Pulmonary artery endothelial cell (primary cell): ENCODE measurements at regions not wholly inside any gene's neighbourhood (a gene's known extent, or its start where the extent isn't known, plus 50 kb on each side); places are given as distances from the start of the nearest gene placed in this dataset.

Experiments
- DNase-seq: peaks from one replicate; pipeline ENCODE4 v3.0.0-alpha.2; 2011; ENCODE audit warnings: low read depth, low spot score

DNA sequence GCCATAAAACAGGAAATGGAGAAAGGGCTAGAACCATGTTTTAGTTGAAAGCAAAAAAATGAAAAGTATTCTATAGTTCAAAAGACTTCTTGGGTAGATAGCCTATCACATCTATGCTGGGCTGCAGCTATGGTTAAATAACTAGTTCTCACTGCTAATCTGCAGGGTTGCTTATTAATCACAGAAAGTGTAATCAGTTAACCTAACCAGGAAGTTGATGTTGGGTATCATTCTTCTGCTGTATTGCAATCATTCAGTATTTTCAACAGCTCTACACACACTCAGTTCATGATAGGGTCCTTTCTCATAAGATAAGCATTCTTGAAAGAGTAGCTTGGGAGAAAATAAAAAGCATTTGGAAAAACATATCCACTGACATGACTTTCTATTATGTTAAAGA lies 135.2 kb upstream of the TCF21 start:
- no peak for DNase-seq

DNA sequence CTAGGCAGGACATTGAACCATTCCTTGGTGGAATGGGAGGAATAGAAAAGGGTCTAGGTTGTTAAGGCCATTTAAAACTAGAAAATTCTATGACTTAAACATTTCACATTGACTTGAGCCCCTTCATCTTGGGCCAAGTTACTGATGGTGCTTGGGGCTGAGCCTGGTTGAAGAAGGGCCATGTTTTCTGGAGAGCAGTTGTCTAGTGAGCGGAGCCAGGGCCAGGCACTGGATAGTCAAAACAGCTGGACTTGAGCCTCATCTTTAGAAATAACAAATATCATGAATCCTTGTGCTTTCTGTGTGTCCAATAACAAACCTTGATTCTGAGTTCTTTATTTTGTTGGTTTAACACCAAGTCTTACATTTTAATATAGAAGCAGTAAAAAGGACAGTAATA lies 134.6 kb upstream of the TCF21 start:
- no peak for DNase-seq

DNA sequence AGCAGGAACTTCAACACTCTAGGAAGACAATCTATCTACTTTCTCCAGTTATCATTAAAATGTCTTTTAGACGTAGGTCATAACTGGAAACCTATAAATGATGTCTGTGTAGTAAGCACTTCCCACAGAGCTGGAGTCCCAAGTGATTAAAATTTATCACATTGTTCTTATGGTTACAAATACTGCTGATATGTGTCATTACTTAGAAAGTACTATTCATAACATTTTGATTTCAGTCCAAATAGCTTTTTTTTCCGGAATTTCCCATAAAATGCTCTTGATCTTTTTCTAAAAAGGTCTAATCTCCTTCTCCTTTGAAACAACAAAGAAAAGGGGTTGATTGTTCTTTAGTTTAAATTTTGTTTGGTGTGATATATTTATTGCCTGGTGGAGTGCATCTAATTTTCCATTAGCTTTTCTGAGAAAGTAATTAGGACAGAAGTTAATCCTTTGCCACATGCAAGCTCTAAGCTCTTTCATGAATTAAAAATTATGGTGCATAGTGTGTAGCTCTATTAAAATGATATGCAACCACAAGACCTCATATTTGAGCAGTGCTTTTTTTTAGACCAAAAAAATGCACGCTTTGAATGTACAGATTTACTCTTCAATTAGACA lies 132.7 kb upstream of the TCF21 start:
- DNase-seq = no peak

DNA sequence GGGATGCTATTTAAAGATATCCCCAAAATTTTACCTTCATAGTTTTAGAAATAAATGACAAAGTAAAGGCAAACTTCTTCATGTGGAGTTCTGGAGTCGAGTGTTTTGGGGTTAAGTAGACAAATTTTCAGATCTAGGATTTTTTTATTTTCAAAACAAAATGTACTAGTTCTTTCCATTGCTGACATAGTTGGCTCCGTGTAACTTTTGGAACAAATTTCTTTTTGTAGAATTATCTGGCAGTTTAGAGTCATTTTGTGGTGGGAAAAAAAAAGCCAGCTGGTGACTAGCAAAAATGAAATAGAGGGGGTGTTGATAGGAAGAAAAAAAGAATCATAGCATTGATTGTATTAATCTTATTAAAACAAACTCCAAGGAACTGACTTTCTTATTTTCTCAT lies 131.6 kb upstream of the TCF21 start:
- no peak for DNase-seq

DNA sequence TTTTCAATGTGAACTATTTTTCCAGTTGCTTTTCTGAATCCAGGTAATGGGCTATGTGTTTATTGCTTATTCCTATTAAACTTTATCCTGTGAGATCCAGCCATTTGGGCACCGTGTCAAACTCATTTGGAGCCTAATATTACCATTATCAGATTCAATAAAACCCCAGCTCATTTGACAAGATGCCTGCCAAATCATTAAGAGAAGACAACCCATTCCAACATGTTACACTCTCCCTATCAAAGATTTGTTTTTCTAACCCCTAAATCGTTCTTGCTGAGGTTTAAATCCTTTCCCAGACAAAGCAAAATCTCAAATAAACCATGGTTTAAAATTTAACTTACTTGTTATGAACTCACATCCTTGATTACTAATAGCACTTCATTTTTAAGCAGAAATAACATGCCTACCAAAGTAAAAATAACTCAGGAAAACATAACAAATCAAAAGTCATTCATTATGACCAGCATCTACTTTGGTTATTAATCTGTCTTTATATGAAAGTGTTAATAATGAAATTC lies 130.0 kb upstream of the TCF21 start:
- no peak for DNase-seq

DNA sequence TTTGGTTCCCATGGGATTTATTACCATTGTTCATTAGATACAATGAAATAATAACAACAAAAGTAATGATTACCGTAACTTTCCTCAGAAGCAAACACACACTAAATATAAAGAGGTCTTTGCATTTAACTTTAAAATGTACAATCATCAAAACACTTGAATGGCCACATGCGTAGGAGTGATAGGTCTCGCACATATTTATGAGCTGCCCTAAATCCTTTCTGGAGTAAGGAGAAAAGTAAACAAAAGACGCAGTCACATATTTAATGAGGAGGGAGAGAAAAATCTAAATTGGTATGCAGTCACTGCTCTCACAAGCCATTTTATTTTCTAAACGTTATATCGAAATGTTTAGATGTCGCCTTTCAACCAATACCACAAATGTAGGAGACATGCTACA lies 129.4 kb upstream of the TCF21 start:
- no peak for DNase-seq

DNA sequence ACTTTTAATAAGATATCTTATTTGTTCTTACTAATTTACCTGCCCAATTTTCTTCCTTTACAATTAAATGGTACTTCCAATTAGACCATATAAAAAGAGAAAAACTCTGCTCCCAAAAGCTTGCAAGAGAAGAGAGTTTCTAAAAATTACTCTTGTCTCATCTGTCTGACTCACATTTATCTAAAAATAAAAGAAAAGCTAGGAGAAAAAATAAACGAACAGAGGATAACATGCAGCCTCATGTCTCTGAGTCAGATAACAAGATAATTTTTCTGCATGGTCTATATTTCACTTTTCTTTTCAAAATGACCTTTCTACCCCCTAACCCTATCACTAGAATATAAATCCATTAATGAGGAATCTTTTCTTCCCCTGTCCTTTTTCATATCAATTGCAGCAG lies 127.2 kb upstream of the TCF21 start:
- no peak for DNase-seq

DNA sequence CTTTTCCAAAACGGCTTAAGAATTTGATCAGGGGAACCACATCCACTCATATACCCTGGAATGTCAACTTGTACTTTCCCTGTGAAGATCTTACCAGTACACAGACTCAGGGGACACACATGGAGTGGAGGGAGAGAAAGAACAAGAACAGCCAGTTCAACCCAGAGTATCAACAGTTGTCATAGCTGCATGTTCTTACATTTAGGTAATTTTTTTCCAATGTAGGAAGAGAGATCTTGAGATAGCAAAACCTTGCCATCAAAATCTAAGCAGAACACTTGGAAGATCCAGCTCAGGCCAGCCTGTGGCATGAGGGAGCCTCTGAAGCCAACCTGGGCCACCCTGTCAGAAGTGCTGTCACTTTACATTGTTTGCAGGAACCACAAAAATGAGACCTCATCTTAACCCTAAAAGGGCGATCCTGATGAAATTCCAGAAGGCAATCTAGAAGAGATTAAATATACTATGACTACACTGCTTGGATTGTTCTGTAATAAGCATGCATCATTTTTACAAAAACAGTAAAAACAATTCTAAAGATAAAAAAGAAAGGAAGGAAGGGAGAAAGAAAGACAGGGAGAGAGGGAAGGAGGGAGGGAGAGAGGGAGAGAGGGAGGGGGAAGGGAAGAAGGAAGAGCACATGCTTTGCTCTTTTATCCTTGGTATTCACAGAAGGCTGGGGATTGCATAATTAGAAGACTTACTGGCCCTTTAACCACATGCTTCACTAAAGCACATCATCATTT lies 124.7 kb upstream of the TCF21 start:
- no peak for DNase-seq

DNA sequence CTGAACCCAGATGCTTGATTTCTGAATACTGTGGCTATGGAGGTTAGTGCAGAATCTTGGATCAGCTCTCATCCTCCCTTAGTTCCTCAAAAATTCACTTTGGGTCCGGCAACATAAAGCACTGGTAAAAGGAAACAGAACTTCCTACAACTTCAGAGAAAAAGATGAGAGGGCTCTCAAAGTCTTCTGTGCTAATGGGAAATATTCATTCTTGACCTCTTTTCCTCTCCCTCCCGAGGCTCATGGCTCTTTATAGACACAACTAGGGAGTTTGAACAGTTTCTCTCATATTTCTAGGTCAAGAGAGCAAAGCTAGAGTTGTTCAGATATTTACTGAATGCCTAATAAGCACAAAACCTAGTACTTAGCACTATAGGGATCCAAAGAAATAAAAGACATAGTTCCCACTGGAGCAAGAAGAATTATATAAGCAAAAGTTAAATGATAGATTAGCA lies 124.1 kb upstream of the TCF21 start:
- DNase-seq = no peak

DNA sequence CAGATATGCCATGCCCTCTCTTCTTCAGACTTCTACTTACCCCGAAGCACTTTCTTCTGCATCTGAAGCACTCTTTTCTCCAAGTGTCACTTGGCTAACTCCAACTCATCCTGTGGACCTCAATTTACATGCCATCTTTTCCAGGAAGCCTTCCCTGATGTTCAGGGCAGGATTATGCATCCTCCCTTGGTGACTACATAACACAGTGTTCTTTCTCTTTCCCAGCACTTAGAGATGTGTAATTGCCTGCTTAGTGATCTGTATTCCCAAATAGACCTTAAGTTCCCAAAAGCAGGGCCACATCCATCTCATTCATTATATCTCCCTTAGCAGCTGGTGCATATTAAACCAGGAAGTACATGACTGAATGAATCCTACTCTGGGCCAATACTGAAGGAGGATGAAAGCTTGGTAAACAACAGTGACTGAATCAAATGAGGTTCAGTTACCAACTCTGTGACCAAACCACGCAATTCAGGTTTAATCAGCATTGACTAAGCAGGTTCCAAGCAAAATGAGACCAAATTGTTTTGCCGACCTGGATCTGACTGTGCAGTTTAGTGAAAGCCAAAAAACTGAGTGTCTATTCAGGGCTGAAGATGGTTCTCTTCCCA lies 121.4 kb upstream of the TCF21 start:
- DNase-seq = no peak

DNA sequence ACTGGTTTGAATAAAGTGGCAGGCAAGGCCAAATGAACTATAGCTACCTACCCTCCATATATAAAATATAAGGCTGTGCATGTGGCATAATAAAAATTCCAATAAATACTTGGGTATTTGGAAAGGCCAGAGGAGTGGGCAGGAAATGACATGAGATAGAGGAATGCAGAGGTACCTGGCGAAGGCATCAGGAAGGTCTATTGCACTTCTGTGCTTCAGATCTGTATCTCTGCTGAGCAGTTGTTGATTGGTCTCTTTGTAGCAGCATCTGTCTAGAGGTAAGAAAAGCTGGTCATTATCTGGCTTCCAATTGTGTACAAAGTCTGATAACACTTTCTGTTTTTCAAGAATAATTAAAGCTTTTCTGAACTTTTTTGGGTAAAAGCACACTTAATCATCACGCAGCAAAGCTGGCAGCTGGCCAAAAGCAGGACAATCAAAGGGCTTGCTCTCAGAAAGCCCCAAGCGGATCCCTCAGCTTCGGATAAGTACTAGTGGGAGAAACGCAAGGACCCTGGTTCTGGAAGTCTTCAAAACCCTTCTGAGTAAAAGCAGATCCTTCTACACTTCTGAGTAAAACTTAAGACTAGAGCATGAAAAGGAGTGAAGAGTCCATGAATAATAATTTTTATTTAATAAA lies 120.1 kb upstream of the TCF21 start:
- peak; percentile 30 for DNase-seq

DNA sequence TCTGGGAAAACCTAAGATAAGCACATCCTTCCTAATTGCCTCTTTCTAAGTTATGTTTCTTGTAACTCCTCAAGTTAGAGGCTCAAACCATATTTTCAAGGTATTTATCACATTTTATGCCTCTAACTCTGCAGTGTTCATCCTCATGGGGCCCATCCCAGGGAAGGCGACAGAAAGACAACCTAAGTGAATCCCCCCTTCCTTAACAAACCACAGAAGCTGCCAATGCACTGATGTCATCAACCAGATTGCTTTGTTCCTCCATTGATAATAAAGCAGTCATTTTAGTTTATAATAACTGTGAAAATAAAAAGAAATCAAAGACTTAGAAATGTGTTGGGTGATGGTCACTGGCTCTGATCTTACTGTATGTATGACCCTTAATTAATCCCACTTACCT lies 119.5 kb upstream of the TCF21 start:
- DNase-seq = no peak

DNA sequence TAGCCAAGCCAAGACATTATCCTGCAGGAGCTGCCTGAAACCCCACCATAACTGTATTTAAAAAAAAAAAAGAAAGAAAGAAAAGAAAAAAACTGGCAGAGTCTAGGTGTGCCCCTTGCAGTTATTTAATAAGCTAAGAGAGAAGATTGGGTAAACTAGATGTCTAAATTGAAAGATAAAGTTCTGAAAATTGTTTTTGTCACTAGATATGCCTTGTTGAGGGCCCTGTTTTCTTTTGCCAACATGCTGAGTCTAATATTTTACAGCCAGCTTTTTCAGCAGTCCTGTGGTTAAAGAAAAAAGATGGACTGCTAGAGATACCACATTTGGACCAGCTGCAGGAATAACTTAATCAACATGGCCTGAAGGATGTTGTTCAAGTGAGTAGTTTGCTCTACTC lies 116.3 kb upstream of the TCF21 start:
- DNase-seq = no peak

DNA sequence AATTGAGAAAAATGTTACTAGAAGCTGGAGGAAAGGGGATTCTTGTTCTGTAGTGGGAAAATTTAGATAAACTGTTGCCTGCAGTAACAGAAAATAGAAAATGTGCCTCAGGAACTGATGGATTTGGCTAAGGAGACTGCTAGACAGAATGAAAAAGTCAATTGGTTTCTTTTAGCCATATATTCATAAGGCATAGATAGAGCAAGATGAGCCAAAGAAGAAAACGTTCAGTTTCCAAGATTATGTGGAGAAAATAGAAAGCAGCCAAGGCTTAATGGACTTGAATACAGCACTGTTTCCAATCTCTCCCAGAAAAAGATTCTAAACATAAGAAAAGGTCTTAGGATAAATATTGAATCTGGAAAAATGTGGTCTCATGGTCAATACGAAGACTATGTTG lies 115.1 kb upstream of the TCF21 start:
- no peak for DNase-seq

DNA sequence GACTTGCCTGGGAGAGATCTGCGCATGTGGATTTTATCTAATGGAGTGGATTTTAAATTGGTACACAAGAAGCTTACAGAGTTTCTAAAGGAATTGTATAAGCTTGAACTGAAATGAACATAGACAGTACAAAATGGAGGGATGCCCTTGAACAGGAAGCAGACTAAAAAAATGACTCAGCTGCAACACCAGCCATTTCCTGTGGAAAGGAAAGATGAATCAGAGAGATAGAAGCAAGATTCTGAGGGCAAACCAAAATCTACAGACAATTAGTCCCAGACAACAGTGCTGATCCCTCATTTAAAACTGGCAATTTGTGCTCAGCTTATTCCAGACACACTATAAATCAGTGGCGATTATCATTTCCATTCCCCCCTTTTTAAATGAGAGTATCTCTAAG lies 114.6 kb upstream of the TCF21 start:
- DNase-seq = peak; percentile 26

DNA sequence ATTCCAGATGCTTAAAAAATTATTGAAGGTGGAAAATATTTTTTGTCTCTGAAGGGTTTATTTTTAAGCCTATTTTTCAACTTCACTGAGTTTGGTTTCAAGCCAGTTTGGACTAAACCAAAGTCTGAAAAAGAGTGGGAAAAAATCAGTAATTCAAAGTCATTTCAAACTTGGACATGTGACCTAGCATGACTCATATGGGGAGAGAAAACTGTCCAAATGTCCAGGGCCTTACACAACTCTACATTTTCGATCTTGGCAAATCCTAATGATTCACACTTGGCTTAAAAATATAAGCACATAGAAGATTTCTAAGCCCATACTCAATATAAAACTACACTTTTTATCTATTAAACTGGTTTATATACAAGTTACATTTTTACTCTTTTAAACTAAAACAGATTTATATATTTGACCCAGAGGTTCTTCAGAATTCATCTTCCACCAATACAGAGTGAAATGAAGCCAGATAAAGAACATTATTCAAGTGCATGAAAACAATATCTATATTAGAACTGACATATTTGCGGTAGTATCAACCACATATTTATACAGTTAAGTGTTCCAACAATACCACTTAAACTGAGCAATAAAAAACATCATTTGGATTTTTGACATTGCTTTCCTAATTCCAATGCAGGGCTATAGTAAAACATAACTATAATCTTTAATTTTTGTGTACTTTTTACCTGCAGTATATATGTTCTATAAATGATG lies 110.3 kb upstream of the TCF21 start:
- DNase-seq = no peak

DNA sequence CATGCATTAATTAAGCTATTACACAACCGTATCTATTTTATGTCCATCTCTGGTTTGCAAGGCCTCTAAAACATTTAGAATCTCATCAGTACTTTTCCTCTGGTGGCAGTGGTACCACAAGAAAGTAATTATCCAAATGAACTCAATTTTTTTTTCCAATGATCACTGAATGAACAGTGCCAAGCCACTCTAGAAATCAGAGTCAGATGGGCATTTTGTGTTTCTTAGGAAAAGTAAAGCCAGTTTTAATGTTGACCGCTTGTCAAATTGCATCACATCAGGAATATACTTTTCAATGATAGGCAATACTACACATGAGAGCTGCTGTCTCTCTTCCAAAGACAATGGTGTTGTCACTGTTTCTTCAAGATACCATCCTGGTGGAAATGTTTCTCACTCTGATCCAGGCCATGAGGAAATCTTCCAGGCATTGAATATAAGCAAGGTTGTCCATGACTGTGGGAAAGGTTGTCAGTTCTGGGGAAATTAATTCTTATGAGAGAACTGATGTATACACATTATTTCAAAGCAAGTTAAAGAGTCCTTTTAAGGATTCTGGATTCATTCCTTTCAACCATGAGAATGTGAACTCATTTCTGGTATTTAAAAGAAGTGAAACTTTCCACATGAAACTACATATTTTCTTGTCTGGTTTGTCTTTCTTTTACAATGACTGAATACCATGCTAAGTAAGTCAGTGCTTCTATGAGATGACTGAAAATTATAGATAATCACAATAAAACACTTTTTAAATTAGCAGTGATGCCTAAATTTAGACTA lies 108.8 kb upstream of the TCF21 start:
- DNase-seq = no peak

DNA sequence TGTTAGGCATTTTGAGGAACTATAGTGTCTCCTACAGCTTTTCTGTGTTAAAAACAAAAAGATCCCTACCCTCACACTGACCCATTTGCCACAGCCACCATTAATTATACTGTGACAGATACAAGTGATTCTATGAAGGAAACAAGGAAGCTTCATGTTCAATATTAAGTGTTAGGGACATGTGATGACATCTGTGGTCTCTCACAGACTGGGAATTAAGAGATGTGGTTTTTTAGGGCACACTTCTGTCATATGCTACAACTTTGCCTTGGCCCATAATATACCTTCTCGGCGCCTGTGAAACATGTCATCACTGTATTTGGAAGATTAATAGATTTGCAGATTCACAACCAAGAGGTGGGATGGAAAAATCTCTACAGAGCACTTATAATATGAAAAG lies 102.9 kb upstream of the TCF21 start:
- DNase-seq = no peak

DNA sequence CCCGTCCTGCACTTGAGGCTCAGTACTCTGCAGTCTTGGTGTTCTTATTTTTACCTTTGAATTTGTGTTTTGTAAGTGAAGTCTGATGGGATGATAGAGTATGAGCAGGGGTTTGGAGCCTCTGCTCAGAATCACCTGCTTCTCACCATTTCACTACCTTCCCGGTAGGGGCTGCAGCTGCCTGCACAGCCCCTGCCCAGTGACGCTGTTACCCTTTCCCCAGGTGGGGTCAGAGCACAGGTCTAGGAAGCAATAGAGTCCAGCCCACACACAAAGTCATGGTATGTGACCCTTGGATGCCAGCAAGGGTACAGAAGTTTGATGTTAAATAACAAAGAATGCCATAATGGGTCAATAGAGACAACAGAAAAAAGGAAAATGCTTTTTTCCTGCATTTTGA lies 101.8 kb upstream of the TCF21 start:
- no peak for DNase-seq

DNA sequence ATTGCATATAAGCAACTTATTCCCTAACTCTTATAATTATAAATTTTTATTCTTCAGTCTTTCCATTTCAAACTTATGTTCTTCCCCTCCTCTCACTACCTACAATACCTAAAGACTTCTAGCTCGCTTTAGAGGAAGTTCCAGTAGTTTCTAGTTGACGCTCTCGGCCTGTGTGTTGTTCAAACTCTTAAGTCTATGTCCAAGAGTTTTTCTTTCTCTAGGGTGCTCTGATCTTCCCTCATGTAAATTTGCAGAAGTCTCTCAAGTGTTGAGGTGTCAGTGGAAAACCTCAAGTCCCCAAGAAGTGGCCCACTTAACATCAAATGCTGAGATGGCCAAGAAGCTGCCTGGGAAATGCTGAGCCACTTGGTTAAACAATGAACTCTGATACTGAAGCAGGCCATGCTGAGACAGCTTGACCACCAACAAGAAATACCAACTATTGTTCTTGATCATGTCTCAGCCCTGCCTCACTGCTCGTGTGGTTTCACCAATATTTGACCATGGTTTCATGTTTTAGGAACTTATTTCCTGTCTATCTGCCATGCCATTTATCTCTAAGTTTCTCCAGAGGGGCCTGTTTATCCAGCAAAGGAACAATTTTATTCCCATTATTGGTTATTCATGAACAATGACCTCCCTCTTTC lies 100.9 kb upstream of the TCF21 start:
- no peak for DNase-seq
